ENCODE measurements at regions not wholly inside any gene's neighbourhood (a gene's known extent, or its start where the extent isn't known, plus 50 kb on each side); places are given as distances from the start of the nearest gene placed in this dataset.

- peaks cover 2% of the 10 kb centered on the region; the same call in 1 of the 2 replicates for H3K23me2 ChIP-seq (ENCODE audit: low read depth, low read length)
- H4K91ac ChIP-seq (replicated peaks; ENCODE audit: insufficient read length, low read length): peak overlapping the region; percentile 44
- H2BK20ac ChIP-seq (ENCODE audit: low read length): 0 out of 2 replicates have a peak overlapping the region, but pooled peaks have one; percentile 32
- no peak overlapping the region for H2BK120ac ChIP-seq (replicated peaks; ENCODE audit: low read depth, low read length)
- H3K23ac ChIP-seq (ENCODE audit: insufficient read length): no peak overlapping the region
- H3K18ac ChIP-seq (ENCODE audit: extremely low read depth, low read length): no peak overlapping the region; the same call in 1 of the 2 replicates
- 90% methylated on average over 3 of the region's 22 CpGs; no CpG with 5 or more reads in 1 of the 2 experiments for WGBS, 2 experiments (ENCODE audit: extremely low coverage in 1 of 2, insufficient coverage in 1 of 2, insufficient read length in 1 of 2, insufficient replicate concordance in 2 of 2, low coverage in 1 of 2, low lambda C conversion rate in 2 of 2, missing lambda C conversion rate in 1 of 2)
- H2BK5ac ChIP-seq (ENCODE audit: low read depth, low read length): no peak overlapping the region
- no peak overlapping the region for H2AK5ac ChIP-seq (ENCODE audit: low read depth, low read length)
- H3K27me3 ChIP-seq (replicated peaks in 1 of 4; ENCODE audit: control insufficient read depth in 3 of 4, extremely low read depth in 1 of 4, insufficient read depth in 3 of 4, low read length in 3 of 4): no peaks in the 10 kb centered on the region; a peak in 2 of 7 replicates
- no peak overlapping the region for H3K27ac ChIP-seq (ENCODE audit: low read depth, low read length)
- no peaks in the 10 kb centered on the region for H3K36me3 ChIP-seq (ENCODE audit: control insufficient read depth in 2 of 4, insufficient read depth in 4 of 4, low read length in 3 of 4)
- H3K9ac ChIP-seq (replicated peaks in 1 of 4; ENCODE audit: extremely low read depth in 1 of 4, low read depth in 3 of 4, low read length in 3 of 4): no peak overlapping the region
- no peak overlapping the region; a peak in 1 of 4 replicates for H3K4me2 ChIP-seq (ENCODE audit: insufficient read depth in 1 of 2, low read depth in 2 of 2, low read length in 2 of 2)
- H3K14ac ChIP-seq (ENCODE audit: insufficient read length): no peak overlapping the region
- peak overlapping the region; percentile 75; the same call in 1 of the 2 replicates for H2BK12ac ChIP-seq (ENCODE audit: low read depth, low read length)
- ChIA-PET CTCF (ENCODE audit: partially characterized antibody) (interaction anchor here (1.2 kb wide), 1 partner anchor 14 kb away, joined by 3 read pairs; no protein-coding TSS in a partner anchor), POLR2A (ENCODE audit: partially characterized antibody) (interaction anchor here (1.4 kb wide), 1 partner anchor 14 kb away, joined by 3 read pairs; no protein-coding TSS in a partner anchor)
- peaks cover 0 to 15% (median 6%) of the 10 kb centered on the region in 4 experiments; a peak in 5 of 7 replicates for H3K4me1 ChIP-seq (replicated peaks in 1 of 4; ENCODE audit: control insufficient read depth in 3 of 4, insufficient read depth in 4 of 4, low read length in 3 of 4)
- FAIRE-seq: no peak
- no peaks in the 10 kb centered on the region for H4K20me1 ChIP-seq (replicated peaks in 1 of 2; ENCODE audit: control insufficient read depth in 1 of 2, insufficient read depth in 2 of 2, low read length in 2 of 2)
- no peak overlapping the region for H4K5ac ChIP-seq (ENCODE audit: insufficient read length, low read depth, low read length)
- no peak overlapping the region for H3K56ac ChIP-seq (replicated peaks; ENCODE audit: insufficient read length, low read depth, low read length)
- H2AFZ ChIP-seq (ENCODE audit: low read length): no peak overlapping the region
- no peak for TF ChIP-seq RXRA (IDR thresholded peaks at IDR 0.05; ENCODE audit: insufficient read depth, low read depth, low read length)
- peak; percentile 57; the same call in 1 of the 2 replicates for TF ChIP-seq E2F6 (IDR thresholded peaks at IDR 0.05)
- TF ChIP-seq RBBP5 (IDR thresholded peaks at IDR 0.05; ENCODE audit: borderline replicate concordance, low read depth, low read length): no peak
- peak; percentile 60; the same call in 1 of the 2 replicates for TF ChIP-seq MAX (IDR thresholded peaks at IDR 0.05)
- TF ChIP-seq CTCF (IDR thresholded peaks at IDR 0.05; ENCODE audit: control extremely low read depth in 1 of 3, insufficient read depth in 1 of 3, low read depth in 1 of 3, low read length in 3 of 3): no peak
- H2BK15ac ChIP-seq (ENCODE audit: low read length): peak overlapping the region; percentile 46; the same call in 1 of the 2 replicates
- no peaks in the 10 kb centered on the region for H3K79me2 ChIP-seq (ENCODE audit: control insufficient read depth in 1 of 2, insufficient read depth in 2 of 2, low read length in 2 of 2)
- no peaks in the 10 kb centered on the region for H3K79me1 ChIP-seq (ENCODE audit: low read depth, low read length)
- H3K4ac ChIP-seq (replicated peaks; ENCODE audit: insufficient read length, low read depth, low read length): no peak overlapping the region
- H4K8ac ChIP-seq (ENCODE audit: extremely low read depth, insufficient read depth, low read length): no peak overlapping the region
- no peaks in the 10 kb centered on the region; a peak in 1 of 4 replicates for H3K9me3 ChIP-seq (ENCODE audit: insufficient read depth in 2 of 2, low read depth in 1 of 2, low read length in 1 of 2)
- no peak overlapping the region for H3K4me3 ChIP-seq (ENCODE audit: extremely low read depth in 1 of 4, insufficient read depth in 2 of 4, low read depth in 3 of 4, low read length in 4 of 4)
- DNase-seq (ENCODE audit: low read depth in 1 of 2, low spot score in 2 of 2): no peak
Measured at GRCh38 chr9:91160181-91160580, 201.5 kb downstream of the AUH start.
